Activated T-cell treated with anti-CD3 and anti-CD28 coated beads, Interleukin-2, amount 50 U/mL, for 48 hours (primary cell): ENCODE measurements at regions not wholly inside any gene's neighbourhood (a gene's known extent, or its start where the extent isn't known, plus 50 kb on each side); places are given as distances from the start of the nearest gene placed in this dataset.
"Not testable (repeated sequence)": the region's sequence is repeated elsewhere in the genome, so short reads cannot be mapped to it uniquely, and the experiment has no call there.

ENCODE experiments used
- DNase-seq, 2 experiments: peaks; one replicate each; pipeline ENCODE4 v3.0.0-alpha.2; 2020

DNA sequence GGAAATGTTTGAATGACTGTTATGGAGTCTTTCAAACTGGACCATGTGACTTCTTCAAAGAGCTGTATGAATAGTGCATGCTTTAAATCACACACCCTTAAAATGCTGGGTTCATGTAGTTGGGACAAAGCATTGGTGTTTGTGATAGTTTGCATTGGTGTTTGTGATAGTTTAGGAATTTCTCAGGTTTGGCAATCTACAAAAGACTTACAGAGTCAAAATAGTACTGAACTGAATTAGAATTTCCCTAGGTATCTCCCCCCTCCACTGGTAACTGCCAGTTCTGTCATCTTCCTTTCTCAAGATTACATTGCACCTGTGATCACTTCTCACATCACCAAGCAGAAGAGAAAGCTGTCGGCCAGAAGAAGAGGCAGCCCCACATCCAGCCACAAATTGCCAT, 261.1 kb downstream of the GATA3 start:
- DNase-seq: peak in 1 of 2 experiments; percentile 39

- peak; percentile 35 to 36 for DNase-seq
Observed at GRCh38 chr10:8316284-8316683, 261.8 kb downstream of the GATA3 start.

GRCh38 chr10:8318429-8318828, 263.9 kb downstream of the GATA3 start:
- not testable (repeated sequence) for DNase-seq

- no peak for DNase-seq
Observed at GRCh38 chr10:8318956-8319355, 264.5 kb downstream of the GATA3 start.

GRCh38 chr10:8319704-8320103, 265.2 kb downstream of the GATA3 start:
- no peak for DNase-seq

- DNase-seq: no peak
Observed at GRCh38 chr10:8321990-8322389, 267.5 kb downstream of the GATA3 start.

- DNase-seq: no peak
Observed at GRCh38 chr10:8323428-8324054, 269.1 kb downstream of the GATA3 start.

- peak in 1 of 2 experiments; percentile 46 for DNase-seq
Observed at GRCh38 chr10:8325024-8325980, 270.8 kb downstream of the GATA3 start.

DNA sequence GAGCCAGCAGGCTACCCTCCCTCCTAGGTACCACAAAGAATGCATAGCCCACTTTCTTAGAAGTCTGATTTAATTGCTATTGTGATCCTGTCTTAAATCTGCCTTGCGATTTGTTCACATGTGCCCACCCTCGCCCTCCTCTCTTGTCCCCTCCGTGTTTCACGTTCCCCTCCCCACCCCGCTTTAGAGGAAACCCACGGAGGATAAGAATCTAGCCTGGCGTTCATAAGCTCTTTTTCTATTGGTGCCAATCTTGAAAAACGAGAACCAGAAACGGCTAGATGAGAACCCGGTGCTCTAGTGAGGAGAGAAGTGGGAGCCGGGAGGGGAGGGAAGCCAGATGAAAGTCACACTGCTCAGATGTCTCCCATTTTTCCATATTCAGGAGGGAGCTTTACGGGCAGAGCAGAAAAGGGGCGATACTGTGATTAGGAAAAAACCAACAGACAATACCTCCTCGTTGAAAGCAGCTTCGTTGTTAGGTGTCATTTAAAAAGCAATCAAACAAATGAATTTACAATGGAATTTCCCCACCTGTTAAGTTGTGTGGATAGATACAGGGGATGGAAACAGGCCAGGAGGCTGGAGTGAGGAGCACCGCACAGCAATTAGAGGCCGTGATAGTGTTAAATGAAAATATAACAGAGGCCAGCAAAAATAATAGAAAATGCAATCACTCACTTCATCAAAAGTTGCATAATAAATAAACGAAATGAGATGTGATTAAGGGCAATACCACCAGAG, 272.1 kb downstream of the GATA3 start:
- DNase-seq: no peak

DNA sequence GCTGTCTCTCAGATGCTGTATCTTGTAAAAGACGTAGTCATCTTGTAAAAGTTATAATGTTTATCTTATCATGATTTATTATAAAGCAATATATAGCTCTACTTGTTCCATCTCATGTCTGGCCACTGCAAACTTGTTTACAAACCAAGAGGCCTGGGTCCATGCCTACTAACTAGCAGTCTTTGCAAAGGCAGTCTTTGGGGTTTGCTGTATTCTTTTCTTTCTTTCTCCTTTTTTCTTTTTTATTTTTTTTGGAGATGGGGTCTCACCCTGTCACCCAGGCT, 272.6 kb downstream of the GATA3 start:
- DNase-seq: no peak

DNA sequence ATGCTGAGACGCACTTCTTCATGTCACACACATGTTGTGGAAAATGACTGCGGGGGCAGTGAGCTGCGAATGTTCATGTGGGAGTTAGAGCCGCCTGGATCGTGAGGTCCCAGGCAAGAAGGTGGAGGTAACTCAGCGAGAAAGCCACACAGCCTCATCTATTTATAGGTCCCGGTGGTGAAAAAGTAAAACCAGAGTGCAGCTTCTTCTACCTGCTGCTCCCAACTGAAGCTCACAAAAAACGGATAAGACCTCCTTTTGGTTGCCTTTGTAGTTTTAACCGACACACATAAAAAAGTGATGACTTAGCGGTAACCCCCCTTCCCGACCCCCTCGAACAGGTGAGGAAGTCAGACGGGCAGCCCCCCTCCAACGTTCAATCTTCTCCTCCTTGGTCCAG, 276.9 kb downstream of the GATA3 start:
- peak; percentile 54 to 61 for DNase-seq

GRCh38 chr10:8331896-8332729, 277.6 kb downstream of the GATA3 start:
- DNase-seq: peak; percentile 83 to 89

DNA sequence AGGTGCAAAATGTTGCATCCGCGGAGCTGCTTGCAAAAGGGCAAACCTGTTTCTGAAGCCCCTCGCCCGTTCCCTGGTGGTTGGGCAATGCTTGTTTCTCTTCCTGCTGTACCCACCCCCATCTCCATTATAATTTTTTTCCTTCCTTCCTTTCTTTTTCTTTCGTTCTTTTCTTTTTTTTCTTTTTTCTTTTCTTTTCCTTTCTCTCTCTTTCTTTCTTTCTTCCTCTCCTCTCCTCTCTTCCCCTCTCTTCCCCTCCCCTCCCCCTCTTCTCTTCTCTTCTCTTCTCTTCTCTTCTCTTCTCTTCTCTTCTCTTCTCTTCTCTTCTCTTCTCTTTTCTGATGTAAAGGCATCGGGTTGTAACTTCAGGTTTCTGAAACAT, 278.2 kb downstream of the GATA3 start:
- no peak for DNase-seq

DNA sequence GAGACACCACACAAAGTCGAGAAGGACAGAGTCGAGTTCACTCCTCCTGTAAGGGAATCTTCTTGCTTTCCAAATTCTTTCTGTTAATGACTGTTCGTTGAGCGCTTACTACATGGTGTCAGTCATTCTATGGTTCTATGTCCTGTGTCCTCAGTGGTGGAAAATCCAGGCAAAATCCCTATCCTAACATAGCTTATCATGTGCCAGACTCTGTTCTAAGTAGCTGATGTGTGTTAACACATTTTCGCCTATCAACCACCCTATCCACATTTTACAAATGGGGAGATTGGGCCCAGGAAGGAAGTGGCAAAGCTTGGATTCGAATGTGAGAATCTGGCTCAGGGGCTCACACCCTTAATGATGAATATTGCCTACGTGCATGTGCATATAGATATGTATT, 280.1 kb downstream of the GATA3 start:
- no peak for DNase-seq

- DNase-seq: no peak
Observed at GRCh38 chr10:8336629-8337331, 282.3 kb downstream of the GATA3 start.

DNA sequence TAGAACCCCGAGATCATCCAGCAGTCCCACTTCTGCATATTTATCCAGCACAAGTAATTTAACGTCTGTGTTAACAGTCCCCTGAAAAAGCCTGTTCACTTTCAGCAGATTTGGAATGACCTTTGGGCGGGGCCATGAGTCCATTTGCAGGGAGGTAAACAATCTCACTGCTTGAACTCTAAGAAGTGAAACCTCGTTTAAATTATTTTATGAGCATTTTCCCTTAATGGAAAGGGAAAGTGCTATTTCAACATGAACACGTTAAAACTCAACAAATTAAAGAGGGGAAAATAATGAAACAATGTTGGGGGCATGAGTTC, 282.8 kb downstream of the GATA3 start:
- DNase-seq: no peak

DNA sequence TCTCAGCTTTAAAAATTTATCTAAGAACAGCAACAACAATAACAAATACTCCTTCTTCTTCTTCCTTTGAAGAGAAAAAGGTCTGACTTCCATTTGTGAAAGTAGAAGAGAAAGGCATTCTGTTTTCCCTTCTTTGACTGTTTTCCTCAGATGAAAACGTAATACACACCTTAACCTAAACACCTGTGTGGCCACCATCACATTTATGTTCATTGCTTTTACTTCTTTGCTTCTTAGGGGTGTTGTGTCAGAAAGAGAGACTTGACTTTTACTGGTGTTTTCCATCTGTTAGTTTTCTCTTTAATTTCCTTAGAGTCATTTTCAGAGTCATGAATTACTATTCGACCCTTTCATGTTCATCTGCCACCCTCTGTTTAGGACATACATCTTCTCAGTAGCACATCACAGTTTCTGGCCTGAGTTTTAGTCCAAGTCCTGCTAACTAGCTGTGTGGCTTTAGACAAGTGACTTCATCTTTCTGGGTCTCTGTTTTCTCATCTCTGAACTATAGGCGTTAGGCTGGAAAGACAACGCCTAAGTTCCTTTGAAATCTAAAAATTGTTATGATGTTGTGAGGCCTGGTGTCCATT, 283.8 kb downstream of the GATA3 start:
- no peak for DNase-seq

DNA sequence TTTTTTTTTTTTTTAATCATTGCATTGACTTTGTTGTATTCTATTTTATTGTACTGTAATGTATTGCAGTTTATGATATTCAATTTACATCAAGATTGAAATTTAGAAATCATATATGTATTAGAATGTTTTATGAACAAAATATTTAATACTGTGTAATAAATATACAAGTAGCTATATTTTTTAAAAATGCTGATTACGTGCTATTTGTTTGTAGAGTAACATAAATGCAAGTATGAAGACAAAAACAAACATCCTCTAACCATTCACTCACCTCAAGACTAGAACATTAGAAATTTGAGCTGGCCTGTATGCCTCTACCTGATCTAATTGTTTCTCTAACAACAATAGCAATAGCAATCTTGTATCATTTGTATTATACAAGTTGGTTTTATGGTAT, 290.3 kb downstream of the GATA3 start:
- DNase-seq: no peak

DNA sequence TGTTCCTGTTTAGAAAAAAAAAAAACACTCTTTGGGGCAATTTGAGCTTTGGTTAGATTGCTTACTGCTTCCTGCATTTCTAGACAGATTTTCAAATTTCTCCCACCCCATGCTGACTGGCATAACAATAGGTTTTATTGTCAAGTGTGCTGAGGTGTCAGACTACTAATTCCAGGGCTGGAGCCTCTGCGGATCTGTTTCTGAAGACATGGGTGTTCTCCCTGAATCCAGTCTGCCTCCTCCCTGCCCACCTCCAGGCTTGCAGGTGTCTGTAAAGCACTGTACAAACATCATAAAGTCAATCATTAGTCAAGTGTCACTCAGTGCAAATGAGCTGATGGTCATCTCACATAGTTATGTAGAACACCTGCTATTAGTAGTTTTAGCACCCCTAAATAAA, 292.4 kb downstream of the GATA3 start:
- DNase-seq: no peak

DNA sequence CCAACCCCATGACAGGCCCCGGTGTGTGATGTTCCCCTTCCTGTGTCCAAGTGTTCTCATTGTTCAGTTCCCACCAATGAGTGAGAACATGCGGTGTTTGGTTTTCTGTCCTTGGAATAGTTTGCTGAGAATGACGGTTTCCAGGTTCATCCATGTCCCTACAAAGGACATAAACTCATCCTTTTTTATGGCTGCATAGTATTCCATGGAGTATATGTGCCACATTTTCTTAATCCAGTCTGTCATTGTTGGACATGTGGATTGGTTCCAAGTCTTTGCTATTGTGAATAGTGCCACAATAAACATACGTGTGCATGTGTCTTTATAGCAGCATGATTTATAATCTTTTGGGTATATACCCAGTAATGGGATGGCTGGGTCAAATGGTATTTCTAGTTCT, 293.1 kb downstream of the GATA3 start:
- not testable (repeated sequence) for DNase-seq

DNA sequence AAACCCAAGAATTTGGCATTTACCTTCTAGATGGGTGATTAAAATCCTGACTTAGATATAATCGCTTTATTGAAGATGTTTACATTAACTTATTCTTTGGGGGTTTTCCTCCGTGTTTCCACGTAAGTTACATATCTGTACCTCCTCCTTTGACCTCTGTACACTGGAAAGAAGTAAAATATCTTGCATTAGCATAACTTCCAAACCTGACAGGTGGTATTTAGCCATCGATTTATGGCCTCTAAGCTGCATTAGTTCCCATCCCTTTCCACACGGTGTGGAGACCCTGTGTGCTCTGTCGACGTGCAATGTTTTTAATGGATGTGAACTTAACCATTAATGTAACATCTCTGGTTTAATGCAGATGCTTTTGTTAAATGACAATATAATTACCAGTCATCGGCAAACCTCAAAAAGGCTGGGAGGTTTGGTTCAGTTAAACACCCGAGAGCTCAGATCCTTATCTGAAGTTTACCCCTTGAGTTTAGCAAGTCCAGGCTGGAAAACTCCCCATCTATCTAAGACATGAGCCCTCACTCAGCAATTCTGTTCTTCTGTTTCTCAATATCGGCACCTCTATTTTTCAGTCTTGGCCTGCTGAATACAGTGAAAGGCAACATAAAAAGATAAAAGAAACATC, 295.2 kb downstream of the GATA3 start:
- DNase-seq: no peak
